ENCODE measurements at regions not wholly inside any gene's neighbourhood (a gene's known extent, or its start where the extent isn't known, plus 50 kb on each side); places are given as distances from the start of the nearest gene placed in this dataset.

- Mint-ChIP-seq H3K9me3 (peaks cover 0 to 10% (median 0%) of the 10 kb centered on the region in 7 donors), H3K27me3 (ENCODE audit: low read depth in 3 of 3) (no peaks in the 10 kb centered on the region), H3K4me1 (no peaks in the 10 kb centered on the region), H3K36me3 (no peaks in the 10 kb centered on the region), H3K4me3 (no peak overlapping the region), H3K27ac (no peak overlapping the region)
- H3K27ac ChIP-seq (ENCODE audit: low read depth in 1 of 2, low read length in 2 of 2) = no peak overlapping the region
- H3K79me2 ChIP-seq (ENCODE audit: insufficient read depth, low read length) = no peaks in the 10 kb centered on the region
- no peaks in the 10 kb centered on the region for H3K36me3 ChIP-seq (replicated peaks in 1 of 2; ENCODE audit: control insufficient read depth in 1 of 2, insufficient read depth in 2 of 2, low read length in 2 of 2)
- H3K27me3 ChIP-seq (ENCODE audit: control insufficient read depth in 2 of 2, insufficient read depth in 2 of 2, low read length in 2 of 2) = no peaks in the 10 kb centered on the region
- no peak for DNase-seq
- no peak overlapping the region for H3K4me2 ChIP-seq (replicated peaks; ENCODE audit: extremely low read depth, low read length, poor library complexity, severe bottlenecking)
- no peak overlapping the region for H2AFZ ChIP-seq (ENCODE audit: insufficient read depth, low read depth, low read length, poor library complexity, severe bottlenecking)
- no peak overlapping the region for H3K4me3 ChIP-seq (replicated peaks in 1 of 3; ENCODE audit: low read depth in 2 of 3, low read length in 3 of 3)
- intact Hi-C loops (cut with micrococcal nuclease) = no loop called here
- 100% methylated on average over 1 of the region's 4 CpGs for WGBS (ENCODE audit: insufficient coverage)
- no peak overlapping the region for H3K9ac ChIP-seq (ENCODE audit: insufficient read depth, low read length, poor library complexity, severe bottlenecking)
- H4K20me1 ChIP-seq (ENCODE audit: insufficient read depth, low read length) = no peaks in the 10 kb centered on the region
- TF ChIP-seq CTCF (IDR thresholded peaks at IDR 0.05) = no peak
- H3K9me3 ChIP-seq (replicated peaks in 1 of 2; ENCODE audit: control insufficient read depth in 1 of 2, insufficient read depth in 1 of 2, low read length in 2 of 2) = peaks cover 0 to 12% of the 10 kb centered on the region in 2 donors
- H3K4me1 ChIP-seq (ENCODE audit: control insufficient read depth in 1 of 2, insufficient read depth in 2 of 2, low read length in 2 of 2) = no peaks in the 10 kb centered on the region
These were observed 210.2 kb upstream of the ADAMTS3 start for GRCh38 chr4:72779241-72779640.

- DNase-seq = no peak
- H3K9me3 ChIP-seq (replicated peaks in 1 of 2; ENCODE audit: control insufficient read depth in 1 of 2, insufficient read depth in 1 of 2, low read length in 2 of 2) = peaks cover 0 to 10% of the 10 kb centered on the region in 2 donors
- no peaks in the 10 kb centered on the region for H3K27me3 ChIP-seq (ENCODE audit: control insufficient read depth in 2 of 2, insufficient read depth in 2 of 2, low read length in 2 of 2)
- H3K4me1 ChIP-seq (ENCODE audit: control insufficient read depth in 1 of 2, insufficient read depth in 2 of 2, low read length in 2 of 2) = no peaks in the 10 kb centered on the region
- no peak overlapping the region for H2AFZ ChIP-seq (ENCODE audit: insufficient read depth, low read depth, low read length, poor library complexity, severe bottlenecking)
- no peaks in the 10 kb centered on the region for H3K79me2 ChIP-seq (ENCODE audit: insufficient read depth, low read length)
- H3K4me3 ChIP-seq (replicated peaks in 1 of 3; ENCODE audit: low read depth in 2 of 3, low read length in 3 of 3) = no peak overlapping the region
- no peaks in the 10 kb centered on the region for H3K36me3 ChIP-seq (replicated peaks in 1 of 2; ENCODE audit: control insufficient read depth in 1 of 2, insufficient read depth in 2 of 2, low read length in 2 of 2)
- intact Hi-C loops (cut with micrococcal nuclease) = no loop called here
- H3K4me3 Mint-ChIP-seq = no peak overlapping the region
- H3K27ac ChIP-seq (ENCODE audit: low read depth in 1 of 2, low read length in 2 of 2) = no peak overlapping the region
- H4K20me1 ChIP-seq (ENCODE audit: insufficient read depth, low read length) = no peaks in the 10 kb centered on the region
- H3K27ac Mint-ChIP-seq = no peak overlapping the region
- no peaks in the 10 kb centered on the region for H3K4me1 Mint-ChIP-seq
- H3K9me3 Mint-ChIP-seq = peaks cover 0 to 10% (median 0%) of the 10 kb centered on the region in 7 donors
- WGBS (ENCODE audit: insufficient coverage) = 94% methylated on average over 2 of the region's 6 CpGs
- H3K27me3 Mint-ChIP-seq (ENCODE audit: low read depth in 3 of 3) = no peaks in the 10 kb centered on the region
- no peak for TF ChIP-seq CTCF (IDR thresholded peaks at IDR 0.05)
- no peaks in the 10 kb centered on the region for H3K36me3 Mint-ChIP-seq
- H3K4me2 ChIP-seq (replicated peaks; ENCODE audit: extremely low read depth, low read length, poor library complexity, severe bottlenecking) = no peak overlapping the region
- H3K9ac ChIP-seq (ENCODE audit: insufficient read depth, low read length, poor library complexity, severe bottlenecking) = no peak overlapping the region
These were observed 208.4 kb upstream of the ADAMTS3 start for GRCh38 chr4:72777436-72777835.
